A673 (cell line): ENCODE measurements at regions not wholly inside any gene's neighbourhood (a gene's known extent, or its start where the extent isn't known, plus 50 kb on each side); places are given as distances from the start of the nearest gene placed in this dataset.

Source experiments
- CTCF ChIP-seq: fragments of 300-800, 200-600 bp; sonication (generic); conservative IDR thresholded peaks from 2 replicates; pipeline ENCODE4 v1.5.1; 2017; ENCODE audit warnings: low read depth, mild to moderate bottlenecking, antibody characterized with exemption, low read length, moderate library complexity, mixed read lengths
- EZH2 ChIP-seq: fragments of 200-600 bp; sonication (generic); IDR thresholded peaks from 2 replicates; pipeline ENCODE4 v1.6.1; 2017; ENCODE audit warnings: borderline replicate concordance, low read depth, mild to moderate bottlenecking, mixed read lengths, antibody characterized with exemption, low read length; ENCODE audit not compliant: poor library complexity, severe bottlenecking

DNA sequence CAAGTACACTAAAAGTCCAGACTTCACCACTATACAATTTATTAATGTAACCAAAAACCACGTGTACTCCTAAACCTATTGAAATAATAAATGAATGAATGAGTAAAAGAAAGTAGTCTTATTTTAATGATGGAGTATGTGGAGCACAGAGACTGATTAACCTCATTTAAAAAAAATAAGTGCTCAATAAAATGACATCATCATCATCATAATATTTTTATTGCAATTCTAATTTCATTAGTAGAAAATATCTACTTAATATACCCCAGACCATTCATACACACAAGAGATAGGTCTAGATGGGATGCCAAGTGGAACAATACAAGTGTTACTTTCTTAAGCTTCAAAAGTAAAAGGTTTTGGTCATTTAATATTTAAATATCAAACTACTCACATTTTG, 133.1 kb downstream of the ASB9 start:
- TF ChIP-seq CTCF (no peak), EZH2 (no peak)
